ENCODE measurements at regions not wholly inside any gene's neighbourhood (a gene's known extent, or its start where the extent isn't known, plus 50 kb on each side); places are given as distances from the start of the nearest gene placed in this dataset.

DNA sequence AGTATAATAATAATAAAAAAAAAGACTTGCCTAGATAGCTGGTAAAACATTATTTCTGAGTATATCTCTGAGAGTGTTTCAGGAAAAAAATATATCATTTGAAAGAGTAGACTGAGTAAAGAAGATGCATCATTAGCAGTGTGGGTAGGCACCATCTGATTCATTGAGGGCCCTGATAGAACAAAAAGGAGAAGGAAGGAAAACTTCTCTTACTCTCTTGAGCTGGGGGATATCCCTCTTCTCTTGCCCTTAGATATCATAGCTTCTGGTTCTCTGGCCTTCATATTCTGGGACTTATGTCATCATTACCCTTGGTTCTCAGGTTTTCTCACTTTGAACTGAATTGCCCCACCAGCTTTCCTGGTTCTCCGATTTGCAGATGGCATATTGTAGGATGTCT, 177.6 kb upstream of the EDNRB start:
- no peak overlapping the region for H3K4me3 ChIP-seq (ENCODE audit: low read length)
- no peaks in the 10 kb centered on the region for H3K4me1 ChIP-seq (ENCODE audit: control insufficient read depth, low read length)
- no peaks in the 10 kb centered on the region for H3K36me3 ChIP-seq (ENCODE audit: control insufficient read depth, low read length)

DNA sequence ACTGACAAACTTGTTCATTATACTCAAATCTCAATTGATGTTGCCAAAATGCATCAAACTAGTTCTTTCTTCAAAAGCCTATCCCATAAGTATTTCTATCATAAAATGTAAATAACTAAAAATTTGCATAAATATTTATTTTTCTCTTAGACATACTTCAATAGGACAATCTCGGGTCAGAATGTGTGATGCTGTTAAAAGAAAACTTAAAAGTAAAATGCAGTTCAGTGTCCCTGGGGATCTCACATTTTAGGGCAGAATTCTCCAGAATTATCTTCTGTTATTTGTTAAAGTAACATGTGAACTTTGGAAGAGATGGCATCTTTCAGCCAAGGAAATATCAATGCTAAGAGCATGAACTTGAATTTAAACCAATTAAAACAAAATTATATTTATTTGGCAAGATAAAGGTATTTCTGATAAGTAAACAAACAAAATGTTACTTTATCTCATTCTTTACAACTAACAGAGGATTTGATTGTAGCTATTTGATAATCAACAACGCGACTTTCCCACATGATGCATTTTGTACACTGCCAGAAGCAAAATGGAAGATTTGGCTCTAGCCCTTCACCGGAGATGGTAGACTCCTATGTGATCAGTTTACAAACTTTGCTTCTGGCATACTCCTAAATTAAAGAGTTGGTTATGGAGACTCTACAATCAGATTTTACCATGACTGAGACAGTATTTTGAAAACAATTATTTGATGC, 169.5 kb upstream of the EDNRB start:
- H3F3A ChIP-seq (ENCODE audit: control insufficient read depth, insufficient read depth): no peaks in the 10 kb centered on the region
- no peaks in the 10 kb centered on the region for H4K20me1 ChIP-seq (ENCODE audit: control insufficient read depth, insufficient read depth, low read depth, low read length)
- no peaks in the 10 kb centered on the region for H3K79me2 ChIP-seq (ENCODE audit: control insufficient read depth, low read length)
- H3K4me2 ChIP-seq (ENCODE audit: low read length): no peak overlapping the region
- H3K4me3 ChIP-seq (ENCODE audit: low read length): no peak overlapping the region
- no peaks in the 10 kb centered on the region for H3K36me3 ChIP-seq (ENCODE audit: control insufficient read depth, low read length)
- H3K4me1 ChIP-seq (ENCODE audit: control insufficient read depth, low read length): no peaks in the 10 kb centered on the region
- H3K9me2 ChIP-seq (replicated peaks; ENCODE audit: control insufficient read depth, low read length): no peaks in the 10 kb centered on the region
- TF ChIP-seq, protein P1, sequence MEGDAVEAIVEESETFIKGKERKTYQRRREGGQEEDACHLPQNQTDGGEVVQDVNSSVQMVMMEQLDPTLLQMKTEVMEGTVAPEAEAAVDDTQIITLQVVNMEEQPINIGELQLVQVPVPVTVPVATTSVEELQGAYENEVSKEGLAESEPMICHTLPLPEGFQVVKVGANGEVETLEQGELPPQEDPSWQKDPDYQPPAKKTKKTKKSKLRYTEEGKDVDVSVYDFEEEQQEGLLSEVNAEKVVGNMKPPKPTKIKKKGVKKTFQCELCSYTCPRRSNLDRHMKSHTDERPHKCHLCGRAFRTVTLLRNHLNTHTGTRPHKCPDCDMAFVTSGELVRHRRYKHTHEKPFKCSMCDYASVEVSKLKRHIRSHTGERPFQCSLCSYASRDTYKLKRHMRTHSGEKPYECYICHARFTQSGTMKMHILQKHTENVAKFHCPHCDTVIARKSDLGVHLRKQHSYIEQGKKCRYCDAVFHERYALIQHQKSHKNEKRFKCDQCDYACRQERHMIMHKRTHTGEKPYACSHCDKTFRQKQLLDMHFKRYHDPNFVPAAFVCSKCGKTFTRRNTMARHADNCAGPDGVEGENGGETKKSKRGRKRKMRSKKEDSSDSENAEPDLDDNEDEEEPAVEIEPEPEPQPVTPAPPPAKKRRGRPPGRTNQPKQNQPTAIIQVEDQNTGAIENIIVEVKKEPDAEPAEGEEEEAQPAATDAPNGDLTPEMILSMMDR (IDR thresholded peaks at IDR 0.05; ENCODE audit: low read depth, low read length, poor library complexity, severe bottlenecking): no peak
- no peak for TF ChIP-seq EZH2phosphoT487 (IDR thresholded peaks at IDR 0.05; ENCODE audit: borderline replicate concordance, low read length)
- H3K27ac ChIP-seq (ENCODE audit: low read depth, low read length): no peak overlapping the region
- no peaks in the 10 kb centered on the region for H3K9me3 ChIP-seq (ENCODE audit: control insufficient read depth, insufficient read depth, low read length)
- no peaks in the 10 kb centered on the region for H3K27me3 ChIP-seq (ENCODE audit: control insufficient read depth, low read length)

More for the DNA sequence above, 177.6 kb upstream of the EDNRB start:
- Histone ChIP-seq H3K27me3 (ENCODE audit: control insufficient read depth, low read length) (no peaks in the 10 kb centered on the region), H3K9me2 (replicated peaks; ENCODE audit: control insufficient read depth, low read length) (no peaks in the 10 kb centered on the region), H3K9me3 (ENCODE audit: control insufficient read depth, insufficient read depth, low read length) (no peaks in the 10 kb centered on the region), H3K4me2 (ENCODE audit: low read length) (no peak overlapping the region), H3F3A (ENCODE audit: control insufficient read depth, insufficient read depth) (no peaks in the 10 kb centered on the region), H3K27ac (ENCODE audit: low read depth, low read length) (no peak overlapping the region), H4K20me1 (ENCODE audit: control insufficient read depth, insufficient read depth, low read depth, low read length) (no peaks in the 10 kb centered on the region), H3K79me2 (ENCODE audit: control insufficient read depth, low read length) (no peaks in the 10 kb centered on the region)
- TF ChIP-seq, protein P1 (IDR thresholded peaks at IDR 0.05; ENCODE audit: low read depth, low read length, poor library complexity, severe bottlenecking): no peak
- no peak for TF ChIP-seq EZH2phosphoT487 (IDR thresholded peaks at IDR 0.05; ENCODE audit: borderline replicate concordance, low read length)

DNA sequence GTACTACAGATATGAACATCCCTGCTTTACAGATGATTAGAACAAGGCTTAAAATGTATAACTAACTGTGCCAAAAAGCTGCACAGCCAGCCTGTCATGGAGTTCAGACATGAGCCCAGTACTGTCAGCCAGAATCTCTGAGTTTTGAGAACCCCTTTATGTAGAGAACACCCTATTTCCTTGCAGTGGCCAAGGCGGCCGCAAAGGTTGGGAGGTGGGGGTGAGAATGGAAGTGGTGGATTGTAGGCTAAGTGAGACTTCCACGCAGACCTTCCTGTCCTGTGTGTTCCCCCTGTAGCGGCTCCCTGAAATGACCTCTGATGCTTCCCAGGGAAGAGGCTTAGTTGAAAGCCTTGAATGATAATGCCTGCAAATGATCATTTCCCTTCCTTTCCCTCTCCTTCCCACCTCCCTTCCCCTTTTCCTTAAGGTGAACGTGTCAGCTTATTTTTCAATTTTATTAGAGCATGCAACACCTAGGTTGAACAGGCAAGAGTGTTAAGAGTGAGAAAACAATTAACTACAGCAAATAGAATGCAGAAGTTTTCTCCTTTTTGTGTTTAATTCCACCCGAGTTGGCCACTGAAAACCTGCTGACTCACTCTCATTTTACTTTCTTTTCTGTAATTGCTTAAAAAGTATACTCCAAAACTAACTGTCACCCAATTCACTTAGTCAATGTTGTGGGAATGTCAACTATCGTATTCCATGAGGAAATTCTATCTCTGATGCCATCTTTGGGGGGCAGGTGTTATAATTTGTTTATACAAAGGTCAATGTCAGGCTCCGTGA, 167.0 kb upstream of the EDNRB start:
- Histone ChIP-seq H3K36me3 (ENCODE audit: control insufficient read depth, low read length) (no peaks in the 10 kb centered on the region), H3K27me3 (ENCODE audit: control insufficient read depth, low read length) (no peaks in the 10 kb centered on the region), H3K27ac (ENCODE audit: low read depth, low read length) (no peak overlapping the region), H3K9me2 (replicated peaks; ENCODE audit: control insufficient read depth, low read length) (no peaks in the 10 kb centered on the region), H3F3A (ENCODE audit: control insufficient read depth, insufficient read depth) (no peaks in the 10 kb centered on the region), H4K20me1 (ENCODE audit: control insufficient read depth, insufficient read depth, low read depth, low read length) (no peaks in the 10 kb centered on the region), H3K4me3 (ENCODE audit: low read length) (no peak overlapping the region), H3K4me2 (ENCODE audit: low read length) (no peak overlapping the region), H3K9me3 (ENCODE audit: control insufficient read depth, insufficient read depth, low read length) (no peaks in the 10 kb centered on the region; the same call in 1 of the 2 replicates), H3K79me2 (ENCODE audit: control insufficient read depth, low read length) (no peaks in the 10 kb centered on the region), H3K4me1 (ENCODE audit: control insufficient read depth, low read length) (no peaks in the 10 kb centered on the region)
- no peak for TF ChIP-seq EZH2phosphoT487 (IDR thresholded peaks at IDR 0.05; ENCODE audit: borderline replicate concordance, low read length)
- TF ChIP-seq, protein P1 (IDR thresholded peaks at IDR 0.05; ENCODE audit: low read depth, low read length, poor library complexity, severe bottlenecking): no peak

All from DOHH2 (cell line).